ENCODE measurements at regions not wholly inside any gene's neighbourhood (a gene's known extent, or its start where the extent isn't known, plus 50 kb on each side); places are given as distances from the start of the nearest gene placed in this dataset.
A peak's percentile ranks its signal among the peaks of the same experiment; 100 is the strongest.

- no peak for DNase-seq (ENCODE audit: insufficient read length, low spot score, missing footprints)
- Histone ChIP-seq H4K20me1 (ENCODE audit: insufficient read depth, low read length) (no peaks in the 10 kb centered on the region), H3K27ac (ENCODE audit: low read depth, low read length) (no peak overlapping the region), H2AFZ (ENCODE audit: low read length) (no peak overlapping the region), H3K36me3 (ENCODE audit: insufficient read depth, low read length) (no peaks in the 10 kb centered on the region), H3K9me3 (ENCODE audit: low read depth, low read length) (no peaks in the 10 kb centered on the region), H3K4me2 (ENCODE audit: insufficient read depth, low read length) (no peak overlapping the region), H3K79me2 (ENCODE audit: insufficient read depth, low read length) (no peaks in the 10 kb centered on the region), H3K4me1 (ENCODE audit: insufficient read depth, low read length) (peaks cover 31% of the 10 kb centered on the region), H3K27me3 (ENCODE audit: insufficient read depth, low read length) (no peaks in the 10 kb centered on the region), H3K4me3 (ENCODE audit: insufficient read depth, low read length) (no peak overlapping the region)
- TF ChIP-seq, protein P1, sequence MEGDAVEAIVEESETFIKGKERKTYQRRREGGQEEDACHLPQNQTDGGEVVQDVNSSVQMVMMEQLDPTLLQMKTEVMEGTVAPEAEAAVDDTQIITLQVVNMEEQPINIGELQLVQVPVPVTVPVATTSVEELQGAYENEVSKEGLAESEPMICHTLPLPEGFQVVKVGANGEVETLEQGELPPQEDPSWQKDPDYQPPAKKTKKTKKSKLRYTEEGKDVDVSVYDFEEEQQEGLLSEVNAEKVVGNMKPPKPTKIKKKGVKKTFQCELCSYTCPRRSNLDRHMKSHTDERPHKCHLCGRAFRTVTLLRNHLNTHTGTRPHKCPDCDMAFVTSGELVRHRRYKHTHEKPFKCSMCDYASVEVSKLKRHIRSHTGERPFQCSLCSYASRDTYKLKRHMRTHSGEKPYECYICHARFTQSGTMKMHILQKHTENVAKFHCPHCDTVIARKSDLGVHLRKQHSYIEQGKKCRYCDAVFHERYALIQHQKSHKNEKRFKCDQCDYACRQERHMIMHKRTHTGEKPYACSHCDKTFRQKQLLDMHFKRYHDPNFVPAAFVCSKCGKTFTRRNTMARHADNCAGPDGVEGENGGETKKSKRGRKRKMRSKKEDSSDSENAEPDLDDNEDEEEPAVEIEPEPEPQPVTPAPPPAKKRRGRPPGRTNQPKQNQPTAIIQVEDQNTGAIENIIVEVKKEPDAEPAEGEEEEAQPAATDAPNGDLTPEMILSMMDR (IDR thresholded peaks at IDR 0.05; ENCODE audit: extremely low read depth, low read depth, low read length) = no peak
Measured at GRCh38 chr5:74544811-74545210, 95.7 kb downstream of the ENC1 start.

DNA sequence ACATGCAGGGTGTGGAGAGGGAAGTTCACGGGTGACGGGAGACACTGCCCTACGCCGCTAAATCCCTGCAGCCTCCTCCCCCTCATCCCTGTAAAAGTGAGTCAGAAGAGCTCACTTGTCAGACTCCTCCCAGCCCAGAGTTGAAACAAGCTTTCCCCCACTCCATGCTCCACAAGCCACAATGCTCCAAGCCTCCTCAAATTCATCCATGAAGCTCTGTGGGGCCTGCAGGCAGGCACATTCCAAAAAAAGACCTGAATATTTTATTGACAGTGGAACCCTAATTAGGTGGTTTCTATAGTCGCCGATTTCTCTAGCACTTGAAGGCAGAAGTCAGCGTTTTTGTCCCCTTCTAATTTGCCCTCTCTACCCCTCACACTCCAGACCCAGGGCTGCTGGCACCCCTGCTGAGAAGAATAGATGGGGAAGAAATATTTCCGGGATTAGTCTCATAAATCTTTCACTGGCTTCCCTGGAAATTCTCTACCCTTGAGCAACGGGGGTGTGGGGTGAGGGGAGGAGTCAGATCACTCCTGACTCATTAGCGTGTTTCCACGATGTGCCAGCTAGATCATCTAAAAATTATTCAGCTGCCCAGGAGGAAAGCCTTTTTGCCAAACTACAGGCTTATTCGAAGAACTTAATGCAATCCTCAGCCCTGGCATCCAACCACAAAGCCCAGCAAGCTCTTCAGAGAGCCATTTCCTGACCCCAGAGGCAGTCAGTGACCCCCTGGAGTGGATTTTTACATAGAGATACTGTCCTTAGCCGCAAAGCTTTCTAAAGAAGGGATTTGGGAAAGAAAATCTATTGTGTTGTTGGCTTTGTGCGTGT is 97.1 kb downstream of the ENC1 start:
- Histone ChIP-seq H3K79me2 (ENCODE audit: insufficient read depth, low read length) (no peaks in the 10 kb centered on the region), H3K27me3 (ENCODE audit: insufficient read depth, low read length) (no peaks in the 10 kb centered on the region), H3K4me3 (ENCODE audit: insufficient read depth, low read length) (peak overlapping the region; percentile 32), H3K4me2 (ENCODE audit: insufficient read depth, low read length) (peak overlapping the region; percentile 66), H3K4me1 (ENCODE audit: insufficient read depth, low read length) (peaks cover 34% of the 10 kb centered on the region), H4K20me1 (ENCODE audit: insufficient read depth, low read length) (no peaks in the 10 kb centered on the region), H2AFZ (ENCODE audit: low read length) (peak overlapping the region; percentile 0), H3K9me3 (ENCODE audit: low read depth, low read length) (no peaks in the 10 kb centered on the region), H3K36me3 (ENCODE audit: insufficient read depth, low read length) (no peaks in the 10 kb centered on the region), H3K27ac (ENCODE audit: low read depth, low read length) (peak overlapping the region; percentile 83)
- TF ChIP-seq, protein P1 (IDR thresholded peaks at IDR 0.05; ENCODE audit: extremely low read depth, low read depth, low read length) = no peak
- peak; percentile 88 for DNase-seq (ENCODE audit: insufficient read length, low spot score, missing footprints)

GRCh38 chr5:74542482-74542881 is 98.0 kb downstream of the ENC1 start:
- Histone ChIP-seq H3K4me3 (ENCODE audit: insufficient read depth, low read length) (no peak overlapping the region), H3K9me3 (ENCODE audit: low read depth, low read length) (no peaks in the 10 kb centered on the region), H3K4me2 (ENCODE audit: insufficient read depth, low read length) (peak overlapping the region; percentile 66), H3K27ac (ENCODE audit: low read depth, low read length) (peak overlapping the region; percentile 83), H3K4me1 (ENCODE audit: insufficient read depth, low read length) (peaks cover 40% of the 10 kb centered on the region), H3K36me3 (ENCODE audit: insufficient read depth, low read length) (no peaks in the 10 kb centered on the region), H3K27me3 (ENCODE audit: insufficient read depth, low read length) (no peaks in the 10 kb centered on the region), H4K20me1 (ENCODE audit: insufficient read depth, low read length) (no peaks in the 10 kb centered on the region), H3K79me2 (ENCODE audit: insufficient read depth, low read length) (no peaks in the 10 kb centered on the region), H2AFZ (ENCODE audit: low read length) (peak overlapping the region; percentile 11)
- no peak for DNase-seq (ENCODE audit: insufficient read length, low spot score, missing footprints)
- TF ChIP-seq, protein P1 (IDR thresholded peaks at IDR 0.05; ENCODE audit: extremely low read depth, low read depth, low read length) = peak; percentile 18

DNA sequence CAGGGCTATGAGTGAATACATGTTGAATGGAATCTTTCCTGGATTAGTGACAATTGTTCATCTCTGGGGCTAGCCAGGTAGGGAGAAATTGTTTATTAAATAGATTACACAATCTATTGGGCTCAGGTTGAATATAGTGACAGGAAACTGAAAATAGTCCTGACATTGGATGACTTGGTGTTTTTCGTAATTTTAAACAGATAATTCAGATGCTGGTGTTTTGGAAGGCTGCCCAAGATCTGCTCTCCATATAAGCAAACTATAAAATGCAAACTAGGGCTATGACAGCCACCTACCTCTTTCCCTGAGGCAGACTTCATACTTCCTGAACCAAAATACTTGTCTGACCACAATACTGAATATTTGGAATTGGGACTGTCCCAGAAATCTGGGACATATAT is 99.1 kb downstream of the ENC1 start:
- Histone ChIP-seq H3K27ac (ENCODE audit: low read depth, low read length) (no peak overlapping the region), H2AFZ (ENCODE audit: low read length) (no peak overlapping the region), H4K20me1 (ENCODE audit: insufficient read depth, low read length) (no peaks in the 10 kb centered on the region), H3K4me2 (ENCODE audit: insufficient read depth, low read length) (no peak overlapping the region), H3K4me3 (ENCODE audit: insufficient read depth, low read length) (no peak overlapping the region), H3K4me1 (ENCODE audit: insufficient read depth, low read length) (peaks cover 40% of the 10 kb centered on the region), H3K27me3 (ENCODE audit: insufficient read depth, low read length) (no peaks in the 10 kb centered on the region), H3K36me3 (ENCODE audit: insufficient read depth, low read length) (no peaks in the 10 kb centered on the region), H3K9me3 (ENCODE audit: low read depth, low read length) (no peaks in the 10 kb centered on the region), H3K79me2 (ENCODE audit: insufficient read depth, low read length) (no peaks in the 10 kb centered on the region)
- TF ChIP-seq, protein P1 (IDR thresholded peaks at IDR 0.05; ENCODE audit: extremely low read depth, low read depth, low read length) = no peak
- no peak for DNase-seq (ENCODE audit: insufficient read length, low spot score, missing footprints)
